ENCODE measurements at regions not wholly inside any gene's neighbourhood (a gene's known extent, or its start where the extent isn't known, plus 50 kb on each side); places are given as distances from the start of the nearest gene placed in this dataset.

DNA sequence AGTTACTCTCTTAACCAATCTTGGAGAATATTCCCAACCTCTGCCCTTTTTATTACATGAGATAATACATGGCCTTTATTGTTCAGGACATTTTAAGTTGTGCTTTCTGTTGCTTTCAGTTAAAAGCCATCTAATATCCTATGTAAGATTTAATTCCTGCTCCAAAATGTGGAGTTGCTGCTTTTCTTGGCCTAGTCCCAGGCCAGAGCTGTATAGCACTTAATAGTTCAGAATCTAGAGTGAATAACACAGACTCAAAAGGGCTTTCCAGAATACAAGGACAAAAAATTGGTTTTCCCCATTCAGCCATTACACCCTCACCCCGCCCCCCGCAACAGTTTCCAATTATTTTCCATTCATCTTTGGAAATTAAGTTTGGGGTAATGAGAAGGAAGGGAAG, 144.3 kb upstream of the SMAD1 start:
- POLR2A ChIA-PET (ENCODE audit: unreplicated experiment): no interaction called here
- Histone ChIP-seq H3K9me3 (ENCODE audit: insufficient read depth, low read depth) (no peaks in the 10 kb centered on the region), H3F3A (ENCODE audit: insufficient read depth, low read depth) (no peaks in the 10 kb centered on the region), H3K4me2 (no peak overlapping the region), H3K79me2 (ENCODE audit: low read depth) (no peaks in the 10 kb centered on the region), H3K4me3 (no peak overlapping the region), H3K4me1 (replicated peaks; ENCODE audit: insufficient read depth) (no peaks in the 10 kb centered on the region), H3K27ac (no peak overlapping the region), H4K20me1 (ENCODE audit: insufficient read depth) (no peaks in the 10 kb centered on the region), H2AFZ (no peak overlapping the region), H3K9me2 (ENCODE audit: insufficient read depth) (no peaks in the 10 kb centered on the region), H3K36me3 (ENCODE audit: low read depth) (no peaks in the 10 kb centered on the region), H3K27me3 (ENCODE audit: insufficient read depth, low read depth) (no peaks in the 10 kb centered on the region)
- CTCF ChIA-PET: no interaction called here
- intact Hi-C loops (cut with micrococcal nuclease; ENCODE audit: unreplicated experiment): no loop called here
- TF ChIP-seq EZH2 (IDR thresholded peaks at IDR 0.05; ENCODE audit: low read depth): no peak
- TF ChIP-seq, protein P1, sequence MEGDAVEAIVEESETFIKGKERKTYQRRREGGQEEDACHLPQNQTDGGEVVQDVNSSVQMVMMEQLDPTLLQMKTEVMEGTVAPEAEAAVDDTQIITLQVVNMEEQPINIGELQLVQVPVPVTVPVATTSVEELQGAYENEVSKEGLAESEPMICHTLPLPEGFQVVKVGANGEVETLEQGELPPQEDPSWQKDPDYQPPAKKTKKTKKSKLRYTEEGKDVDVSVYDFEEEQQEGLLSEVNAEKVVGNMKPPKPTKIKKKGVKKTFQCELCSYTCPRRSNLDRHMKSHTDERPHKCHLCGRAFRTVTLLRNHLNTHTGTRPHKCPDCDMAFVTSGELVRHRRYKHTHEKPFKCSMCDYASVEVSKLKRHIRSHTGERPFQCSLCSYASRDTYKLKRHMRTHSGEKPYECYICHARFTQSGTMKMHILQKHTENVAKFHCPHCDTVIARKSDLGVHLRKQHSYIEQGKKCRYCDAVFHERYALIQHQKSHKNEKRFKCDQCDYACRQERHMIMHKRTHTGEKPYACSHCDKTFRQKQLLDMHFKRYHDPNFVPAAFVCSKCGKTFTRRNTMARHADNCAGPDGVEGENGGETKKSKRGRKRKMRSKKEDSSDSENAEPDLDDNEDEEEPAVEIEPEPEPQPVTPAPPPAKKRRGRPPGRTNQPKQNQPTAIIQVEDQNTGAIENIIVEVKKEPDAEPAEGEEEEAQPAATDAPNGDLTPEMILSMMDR (conservative IDR thresholded peaks at IDR 0.05): no peak
- BruUV-seq (replicated peaks): no TSS peak
- no peak for DNase-seq

DNA sequence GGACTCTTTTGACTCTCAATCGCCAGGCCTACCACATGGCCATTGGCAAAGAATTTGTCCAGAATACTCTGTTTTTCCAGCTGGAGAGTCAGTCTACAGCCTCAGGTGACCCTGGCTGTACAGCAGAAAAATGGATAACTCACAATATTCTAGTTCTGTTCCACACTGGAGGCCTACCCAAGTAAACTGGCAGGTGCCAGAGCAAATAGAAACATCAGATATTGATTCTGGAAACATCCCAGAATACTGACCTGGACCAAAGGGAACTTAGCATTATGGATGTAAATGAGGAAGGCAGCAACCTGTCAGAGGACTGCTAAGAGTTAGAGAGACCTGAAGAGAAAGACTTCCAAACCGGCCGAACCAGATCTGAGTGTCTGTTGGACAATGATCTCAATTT, 147.9 kb upstream of the SMAD1 start:
- Histone ChIP-seq H3K4me2 (no peak overlapping the region), H3K9me3 (ENCODE audit: insufficient read depth, low read depth) (no peaks in the 10 kb centered on the region), H3K36me3 (ENCODE audit: low read depth) (no peaks in the 10 kb centered on the region), H3F3A (ENCODE audit: insufficient read depth, low read depth) (no peaks in the 10 kb centered on the region), H3K27ac (no peak overlapping the region), H3K9me2 (ENCODE audit: insufficient read depth) (no peaks in the 10 kb centered on the region), H3K4me3 (no peak overlapping the region), H3K79me2 (ENCODE audit: low read depth) (no peaks in the 10 kb centered on the region), H4K20me1 (ENCODE audit: insufficient read depth) (no peaks in the 10 kb centered on the region), H2AFZ (no peak overlapping the region), H3K27me3 (ENCODE audit: insufficient read depth, low read depth) (no peaks in the 10 kb centered on the region), H3K4me1 (replicated peaks; ENCODE audit: insufficient read depth) (no peaks in the 10 kb centered on the region)
- DNase-seq: no peak
- intact Hi-C loops (cut with micrococcal nuclease; ENCODE audit: unreplicated experiment): no loop called here
- BruUV-seq (replicated peaks): no TSS peak
- ChIA-PET POLR2A (ENCODE audit: unreplicated experiment) (no interaction called here), CTCF (no interaction called here)
- TF ChIP-seq EZH2 (IDR thresholded peaks at IDR 0.05; ENCODE audit: low read depth): no peak
- TF ChIP-seq, protein P1 (conservative IDR thresholded peaks at IDR 0.05): no peak

GRCh38 chr4:145326491-145326890, 146.1 kb upstream of the OTUD4 start:
- no TSS peak for BruUV-seq (replicated peaks)
- TF ChIP-seq, protein P1 (conservative IDR thresholded peaks at IDR 0.05): no peak
- no peak for TF ChIP-seq EZH2 (IDR thresholded peaks at IDR 0.05; ENCODE audit: low read depth)
- Histone ChIP-seq H4K20me1 (ENCODE audit: insufficient read depth) (no peaks in the 10 kb centered on the region), H3K4me2 (no peak overlapping the region), H3K9me3 (ENCODE audit: insufficient read depth, low read depth) (no peaks in the 10 kb centered on the region), H3K27me3 (ENCODE audit: insufficient read depth, low read depth) (no peaks in the 10 kb centered on the region), H3F3A (ENCODE audit: insufficient read depth, low read depth) (no peaks in the 10 kb centered on the region), H3K27ac (no peak overlapping the region), H3K79me2 (ENCODE audit: low read depth) (no peaks in the 10 kb centered on the region), H3K4me1 (replicated peaks; ENCODE audit: insufficient read depth) (no peaks in the 10 kb centered on the region), H3K36me3 (ENCODE audit: low read depth) (no peaks in the 10 kb centered on the region), H2AFZ (no peak overlapping the region), H3K9me2 (ENCODE audit: insufficient read depth) (no peaks in the 10 kb centered on the region), H3K4me3 (no peak overlapping the region)
- intact Hi-C loops (cut with micrococcal nuclease; ENCODE audit: unreplicated experiment): no loop called here
- POLR2A ChIA-PET (ENCODE audit: unreplicated experiment): no interaction called here
- no peak for DNase-seq
- CTCF ChIA-PET: no interaction called here
